ENCODE measurements at regions not wholly inside any gene's neighbourhood (a gene's known extent, or its start where the extent isn't known, plus 50 kb on each side); places are given as distances from the start of the nearest gene placed in this dataset.

GRCh38 chr3:30516238-30516637, 90.2 kb upstream of the TGFBR2 start:
- BruUV-seq (replicated peaks): no TSS peak

GRCh38 chr3:30518181-30518864, 88.1 kb upstream of the TGFBR2 start:
- no peak overlapping the region for H3K27ac Mint-ChIP-seq (ENCODE audit: unreplicated experiment)
- no peaks in the 10 kb centered on the region for H3K27me3 Mint-ChIP-seq (ENCODE audit: insufficient read depth, unreplicated experiment)
- H3K9me3 Mint-ChIP-seq (ENCODE audit: unreplicated experiment): no peaks in the 10 kb centered on the region
- no TSS peak for BruUV-seq (replicated peaks)
- Histone ChIP-seq H3K36me3 (ENCODE audit: control insufficient read depth, insufficient read depth, low read length) (no peaks in the 10 kb centered on the region), H3K27me3 (replicated peaks; ENCODE audit: control insufficient read depth, insufficient read depth, low read length) (no peaks in the 10 kb centered on the region), H3K9me3 (no peaks in the 10 kb centered on the region), H3K4me3 (ENCODE audit: low read depth, low read length) (no peak overlapping the region), H3K4me1 (0 out of 2 replicates have a peak, but pooled peaks cover 5% of the 10 kb centered on the region)
- ChIA-PET POLR2A (no interaction called here), CTCF (no interaction called here)
- DNase-seq: no peak
- no peaks in the 10 kb centered on the region for H3K4me1 Mint-ChIP-seq (ENCODE audit: low read depth, unreplicated experiment)
- no peak overlapping the region for H3K4me3 Mint-ChIP-seq (ENCODE audit: unreplicated experiment)
- intact Hi-C loops (cut with micrococcal nuclease; ENCODE audit: unreplicated experiment): loop anchor here (10.0 kb wide), 1 partner anchor 176 kb away; no protein-coding TSS in a partner anchor
- TF ChIP-seq, protein P1, sequence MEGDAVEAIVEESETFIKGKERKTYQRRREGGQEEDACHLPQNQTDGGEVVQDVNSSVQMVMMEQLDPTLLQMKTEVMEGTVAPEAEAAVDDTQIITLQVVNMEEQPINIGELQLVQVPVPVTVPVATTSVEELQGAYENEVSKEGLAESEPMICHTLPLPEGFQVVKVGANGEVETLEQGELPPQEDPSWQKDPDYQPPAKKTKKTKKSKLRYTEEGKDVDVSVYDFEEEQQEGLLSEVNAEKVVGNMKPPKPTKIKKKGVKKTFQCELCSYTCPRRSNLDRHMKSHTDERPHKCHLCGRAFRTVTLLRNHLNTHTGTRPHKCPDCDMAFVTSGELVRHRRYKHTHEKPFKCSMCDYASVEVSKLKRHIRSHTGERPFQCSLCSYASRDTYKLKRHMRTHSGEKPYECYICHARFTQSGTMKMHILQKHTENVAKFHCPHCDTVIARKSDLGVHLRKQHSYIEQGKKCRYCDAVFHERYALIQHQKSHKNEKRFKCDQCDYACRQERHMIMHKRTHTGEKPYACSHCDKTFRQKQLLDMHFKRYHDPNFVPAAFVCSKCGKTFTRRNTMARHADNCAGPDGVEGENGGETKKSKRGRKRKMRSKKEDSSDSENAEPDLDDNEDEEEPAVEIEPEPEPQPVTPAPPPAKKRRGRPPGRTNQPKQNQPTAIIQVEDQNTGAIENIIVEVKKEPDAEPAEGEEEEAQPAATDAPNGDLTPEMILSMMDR (IDR thresholded peaks at IDR 0.05; ENCODE audit: insufficient read depth in 1 of 2, low read depth in 1 of 2, low read length in 1 of 2, severe bottlenecking in 1 of 2, unreplicated experiment in 1 of 2): no peak
- H3K36me3 Mint-ChIP-seq (ENCODE audit: insufficient read depth, unreplicated experiment): no peaks in the 10 kb centered on the region

More at GRCh38 chr3:30516238-30516637, 90.2 kb upstream of the TGFBR2 start:
- ChIA-PET POLR2A (interaction anchor here (0.5 kb wide), 1 partner anchor 13 kb away, joined by 3 read pairs; no protein-coding TSS in a partner anchor), CTCF (no interaction called here)
- H3K4me3 Mint-ChIP-seq (ENCODE audit: unreplicated experiment): no peak overlapping the region
- no peaks in the 10 kb centered on the region for H3K9me3 Mint-ChIP-seq (ENCODE audit: unreplicated experiment)
- no peak for DNase-seq
- peaks cover 5% of the 10 kb centered on the region for H3K36me3 Mint-ChIP-seq (ENCODE audit: insufficient read depth, unreplicated experiment)
- Histone ChIP-seq H3K9me3 (no peaks in the 10 kb centered on the region), H3K36me3 (ENCODE audit: control insufficient read depth, insufficient read depth, low read length) (no peaks in the 10 kb centered on the region), H3K27me3 (replicated peaks; ENCODE audit: control insufficient read depth, insufficient read depth, low read length) (no peaks in the 10 kb centered on the region), H3K4me1 (peaks cover 20% of the 10 kb centered on the region), H3K4me3 (ENCODE audit: low read depth, low read length) (no peak overlapping the region)
- H3K27ac Mint-ChIP-seq (ENCODE audit: unreplicated experiment): no peak overlapping the region
- H3K4me1 Mint-ChIP-seq (ENCODE audit: low read depth, unreplicated experiment): peaks cover 11% of the 10 kb centered on the region
- H3K27me3 Mint-ChIP-seq (ENCODE audit: insufficient read depth, unreplicated experiment): no peaks in the 10 kb centered on the region
- TF ChIP-seq, protein P1 (IDR thresholded peaks at IDR 0.05; ENCODE audit: insufficient read depth in 1 of 2, low read depth in 1 of 2, low read length in 1 of 2, severe bottlenecking in 1 of 2, unreplicated experiment in 1 of 2): no peak
- intact Hi-C loops (cut with micrococcal nuclease; ENCODE audit: unreplicated experiment): loop anchor here (10.0 kb wide), 1 partner anchor 179 kb away; no protein-coding TSS in a partner anchor

- no TSS peak for BruUV-seq (replicated peaks)
- Mint-ChIP-seq H3K4me1 (ENCODE audit: low read depth, unreplicated experiment) (no peaks in the 10 kb centered on the region), H3K27ac (ENCODE audit: unreplicated experiment) (no peak overlapping the region), H3K27me3 (ENCODE audit: insufficient read depth, unreplicated experiment) (no peaks in the 10 kb centered on the region), H3K4me3 (ENCODE audit: unreplicated experiment) (no peak overlapping the region), H3K9me3 (ENCODE audit: unreplicated experiment) (no peaks in the 10 kb centered on the region), H3K36me3 (ENCODE audit: insufficient read depth, unreplicated experiment) (no peaks in the 10 kb centered on the region)
- Histone ChIP-seq H3K4me3 (ENCODE audit: low read depth, low read length) (no peak overlapping the region), H3K27me3 (replicated peaks; ENCODE audit: control insufficient read depth, insufficient read depth, low read length) (no peaks in the 10 kb centered on the region), H3K36me3 (ENCODE audit: control insufficient read depth, insufficient read depth, low read length) (no peaks in the 10 kb centered on the region), H3K9me3 (no peaks in the 10 kb centered on the region), H3K4me1 (0 out of 2 replicates have a peak, but pooled peaks cover 2% of the 10 kb centered on the region)
- DNase-seq: no peak
- intact Hi-C loops (cut with micrococcal nuclease; ENCODE audit: unreplicated experiment): loop anchor here (10.0 kb wide), 1 partner anchor 176 kb away; no protein-coding TSS in a partner anchor
- TF ChIP-seq, protein P1 (IDR thresholded peaks at IDR 0.05; ENCODE audit: insufficient read depth in 1 of 2, low read depth in 1 of 2, low read length in 1 of 2, severe bottlenecking in 1 of 2, unreplicated experiment in 1 of 2): no peak
- CTCF ChIA-PET: no interaction called here
- POLR2A ChIA-PET: no interaction called here
Measured at GRCh38 chr3:30518872-30519271, 87.5 kb upstream of the TGFBR2 start.

Measured in Caco-2 (cell line).